ENCODE measurements at regions not wholly inside any gene's neighbourhood (a gene's known extent, or its start where the extent isn't known, plus 50 kb on each side); places are given as distances from the start of the nearest gene placed in this dataset.

DNA sequence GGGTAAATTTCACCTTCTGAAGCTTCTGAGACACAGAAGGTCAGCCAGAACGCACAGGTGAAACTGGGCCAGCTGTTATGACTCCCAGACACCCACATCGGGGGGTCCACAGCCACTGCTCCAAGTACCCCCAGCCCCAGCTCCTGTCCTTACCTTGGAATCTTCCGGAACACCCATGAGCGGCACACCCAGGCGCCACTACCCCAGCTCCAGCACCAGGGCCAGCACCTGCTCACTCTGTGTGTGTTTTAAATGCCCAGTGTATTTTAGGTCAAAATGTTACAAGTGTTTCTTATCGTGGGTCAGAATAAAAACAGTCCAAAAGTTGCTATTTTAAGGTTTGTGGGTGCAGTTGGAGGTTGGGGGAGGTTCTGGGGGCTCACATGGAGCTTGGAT lies 116.3 kb downstream of the RMI2 start:
- TF ChIP-seq, protein P1, sequence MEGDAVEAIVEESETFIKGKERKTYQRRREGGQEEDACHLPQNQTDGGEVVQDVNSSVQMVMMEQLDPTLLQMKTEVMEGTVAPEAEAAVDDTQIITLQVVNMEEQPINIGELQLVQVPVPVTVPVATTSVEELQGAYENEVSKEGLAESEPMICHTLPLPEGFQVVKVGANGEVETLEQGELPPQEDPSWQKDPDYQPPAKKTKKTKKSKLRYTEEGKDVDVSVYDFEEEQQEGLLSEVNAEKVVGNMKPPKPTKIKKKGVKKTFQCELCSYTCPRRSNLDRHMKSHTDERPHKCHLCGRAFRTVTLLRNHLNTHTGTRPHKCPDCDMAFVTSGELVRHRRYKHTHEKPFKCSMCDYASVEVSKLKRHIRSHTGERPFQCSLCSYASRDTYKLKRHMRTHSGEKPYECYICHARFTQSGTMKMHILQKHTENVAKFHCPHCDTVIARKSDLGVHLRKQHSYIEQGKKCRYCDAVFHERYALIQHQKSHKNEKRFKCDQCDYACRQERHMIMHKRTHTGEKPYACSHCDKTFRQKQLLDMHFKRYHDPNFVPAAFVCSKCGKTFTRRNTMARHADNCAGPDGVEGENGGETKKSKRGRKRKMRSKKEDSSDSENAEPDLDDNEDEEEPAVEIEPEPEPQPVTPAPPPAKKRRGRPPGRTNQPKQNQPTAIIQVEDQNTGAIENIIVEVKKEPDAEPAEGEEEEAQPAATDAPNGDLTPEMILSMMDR (IDR thresholded peaks at IDR 0.05; ENCODE audit: low read depth, low read length), result no peak

DNA sequence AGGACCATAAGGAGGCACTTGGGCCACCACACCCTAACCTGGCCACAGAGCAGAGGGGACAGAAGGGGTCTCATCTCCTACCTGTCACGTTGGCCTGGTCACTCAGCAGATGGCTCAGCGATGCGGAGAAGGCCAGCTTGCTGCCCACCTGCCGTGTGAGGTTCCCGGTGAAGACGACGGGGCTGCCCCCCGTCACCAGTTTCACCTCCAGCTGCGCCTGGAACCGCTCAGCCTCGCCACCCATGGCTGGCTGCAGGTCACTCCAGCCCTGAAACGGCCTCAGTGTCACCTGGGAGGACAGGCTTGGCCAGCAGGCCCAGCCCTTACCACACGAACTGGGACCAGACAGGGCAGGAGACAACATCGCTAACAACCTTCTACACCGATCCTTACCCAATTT lies 116.8 kb downstream of the RMI2 start:
- TF ChIP-seq, protein P1 (IDR thresholded peaks at IDR 0.05; ENCODE audit: low read depth, low read length), result no peak
- no peak for DNase-seq (ENCODE audit: low read depth in 2 of 2)
- H3K4me3 ChIP-seq (replicated peaks in 1 of 2; ENCODE audit: low read depth in 2 of 2, low read length in 2 of 2), result no peak overlapping the region

More for the DNA sequence above, 116.3 kb downstream of the RMI2 start:
- DNase-seq (ENCODE audit: low read depth in 2 of 2), result no peak
- no peak overlapping the region for H3K4me3 ChIP-seq (replicated peaks in 1 of 2; ENCODE audit: low read depth in 2 of 2, low read length in 2 of 2)

DNA sequence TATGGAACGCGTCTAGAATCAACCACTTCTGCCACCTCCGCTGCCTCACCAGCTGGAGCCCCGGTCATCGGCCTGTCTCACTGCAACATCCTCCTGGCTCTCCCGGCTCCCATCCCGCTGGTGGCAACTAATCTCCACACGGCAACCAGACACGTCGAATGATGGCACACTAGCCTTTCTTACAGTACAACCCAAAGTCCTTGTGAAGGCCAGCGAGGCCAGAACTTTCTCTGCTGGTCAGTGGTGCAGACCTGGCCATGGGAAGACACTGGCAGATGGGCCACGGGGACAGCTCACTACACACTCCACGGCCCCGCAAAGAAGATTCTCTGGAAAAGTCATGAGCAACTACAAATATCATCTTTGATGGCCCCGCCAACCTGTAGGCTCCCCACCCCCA lies 117.6 kb downstream of the RMI2 start:
- DNase-seq (ENCODE audit: low read depth in 2 of 2), result no peak
- TF ChIP-seq, protein P1 (IDR thresholded peaks at IDR 0.05; ENCODE audit: low read depth, low read length), result no peak
- no peak overlapping the region for H3K4me3 ChIP-seq (replicated peaks in 1 of 2; ENCODE audit: low read depth in 2 of 2, low read length in 2 of 2)

DNA sequence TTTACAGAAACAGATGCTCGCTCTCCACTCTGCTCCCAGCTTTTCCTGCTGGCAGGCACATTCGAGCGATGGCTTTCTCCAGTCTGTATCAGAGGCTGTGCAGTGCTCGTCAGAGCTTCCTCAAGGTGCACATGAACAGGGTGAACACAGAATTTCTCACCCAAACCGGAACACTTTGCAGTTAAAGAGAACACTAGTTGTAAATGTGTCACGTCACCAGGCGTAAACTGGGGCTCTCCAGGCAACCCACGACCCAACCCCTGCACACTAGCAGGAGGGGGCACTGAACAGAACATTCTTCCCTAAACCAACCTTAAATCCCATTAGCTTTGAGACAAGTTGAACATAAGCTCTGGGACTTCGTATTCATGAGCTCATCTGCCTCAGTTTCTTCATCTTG lies 119.0 kb downstream of the RMI2 start:
- TF ChIP-seq, protein P1 (IDR thresholded peaks at IDR 0.05; ENCODE audit: low read depth, low read length), result no peak
- no peak overlapping the region for H3K4me3 ChIP-seq (replicated peaks in 1 of 2; ENCODE audit: low read depth in 2 of 2, low read length in 2 of 2)
- DNase-seq (ENCODE audit: low read depth in 2 of 2), result no peak

DNA sequence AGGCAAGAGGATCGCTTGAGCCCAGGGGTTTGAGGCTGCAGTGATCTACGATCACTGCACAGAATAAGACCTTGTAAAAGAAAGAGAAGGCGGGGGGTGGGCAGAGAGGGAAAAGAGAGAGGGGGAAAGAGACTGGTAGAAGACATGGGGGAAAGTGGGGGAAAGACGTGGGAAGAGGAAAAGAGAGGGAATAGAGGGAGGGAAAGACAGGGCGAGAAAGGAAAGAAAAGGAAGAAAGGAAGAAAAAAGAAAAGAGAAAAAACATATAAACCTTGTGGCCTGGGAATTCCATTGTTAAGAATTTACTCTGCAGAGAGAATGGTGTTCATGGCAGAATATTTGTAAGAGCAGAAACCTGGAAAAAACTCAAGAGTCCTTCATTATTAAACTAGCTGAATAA lies 120.4 kb downstream of the RMI2 start:
- no peak for DNase-seq (ENCODE audit: low read depth in 2 of 2)
- TF ChIP-seq, protein P1 (IDR thresholded peaks at IDR 0.05; ENCODE audit: low read depth, low read length), result no peak
- no peak overlapping the region for H3K4me3 ChIP-seq (replicated peaks in 1 of 2; ENCODE audit: low read depth in 2 of 2, low read length in 2 of 2)

DNA sequence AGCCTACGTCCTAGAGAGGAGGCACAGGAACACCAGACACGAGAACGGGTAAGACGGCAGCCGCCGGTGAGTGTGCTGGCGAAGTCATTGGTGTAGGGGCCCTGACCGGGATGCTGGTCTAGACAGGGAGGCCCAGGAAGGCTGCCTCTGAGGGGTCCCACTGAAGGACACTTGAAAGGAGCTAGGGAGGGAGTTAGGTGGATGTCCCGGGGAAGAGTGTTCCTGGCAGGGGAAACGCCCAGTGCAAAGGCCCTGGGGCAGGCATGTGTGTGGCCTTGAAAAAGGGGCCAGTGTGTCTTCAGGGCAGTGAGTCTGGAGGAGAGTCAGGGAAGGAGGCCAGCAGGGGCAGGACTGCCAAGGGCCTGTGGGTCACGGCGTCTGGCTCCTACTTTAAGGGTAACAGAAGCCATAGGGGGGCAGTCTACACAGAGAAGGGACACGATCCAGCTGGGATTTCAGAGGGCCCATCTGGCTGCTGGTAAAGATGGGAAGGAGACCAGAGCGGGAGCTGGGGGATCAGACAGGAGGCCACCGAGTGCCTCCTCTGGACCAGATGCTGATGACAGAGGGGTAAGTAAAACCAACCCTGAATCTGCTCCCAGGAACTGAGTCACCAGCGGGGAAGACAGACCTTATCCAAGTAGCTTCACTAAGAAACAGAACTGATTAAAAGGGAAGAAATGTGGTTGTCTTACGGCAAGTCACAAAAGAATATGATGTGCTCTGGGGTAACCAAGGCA lies 115.9 kb downstream of the LITAF start:
- peak; percentile 8 to 28 for DNase-seq (ENCODE audit: low read depth in 2 of 2)
- TF ChIP-seq, protein P1 (IDR thresholded peaks at IDR 0.05; ENCODE audit: low read depth, low read length), result no peak
- no peak overlapping the region for H3K4me3 ChIP-seq (replicated peaks in 1 of 2; ENCODE audit: low read depth in 2 of 2, low read length in 2 of 2)

DNA sequence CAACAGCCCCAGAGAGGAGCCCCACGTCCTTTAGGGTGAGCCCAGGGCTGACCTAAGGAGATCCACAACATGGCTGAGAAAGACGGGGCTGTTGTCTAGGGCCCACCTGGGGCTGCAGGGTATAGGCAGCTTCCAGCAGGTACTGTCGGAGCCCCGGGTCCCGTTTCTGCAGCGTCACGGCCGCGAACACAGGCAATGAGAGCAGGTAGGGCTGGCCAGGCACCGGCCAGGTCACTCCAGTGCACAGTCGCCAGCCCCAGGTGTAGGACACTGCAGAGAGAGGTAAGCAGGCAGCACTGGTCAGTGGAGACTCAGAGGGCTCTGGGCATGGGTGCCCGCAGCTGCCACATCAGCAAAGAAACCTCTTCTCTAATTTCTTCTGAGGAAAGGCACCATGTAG lies 115.2 kb downstream of the LITAF start:
- TF ChIP-seq, protein P1 (IDR thresholded peaks at IDR 0.05; ENCODE audit: low read depth, low read length), result no peak
- H3K4me3 ChIP-seq (replicated peaks in 1 of 2; ENCODE audit: low read depth in 2 of 2, low read length in 2 of 2), result no peak overlapping the region
- no peak for DNase-seq (ENCODE audit: low read depth in 2 of 2)

Data from cardiac fibroblast (primary cell).